ENCODE measurements at regions not wholly inside any gene's neighbourhood (a gene's known extent, or its start where the extent isn't known, plus 50 kb on each side); places are given as distances from the start of the nearest gene placed in this dataset.

GRCh38 chr6:19538096-19538495, 299.1 kb upstream of the ID4 start:
- no peak for FAIRE-seq
- in situ Hi-C loops (cut with MboI) (no loop called here), intact Hi-C loops (cut with micrococcal nuclease; ENCODE audit: unreplicated experiment) (no loop called here)
- no peak for DNase-seq (ENCODE audit: low read depth, low spot score)
- H3K36me3 ChIP-seq (ENCODE audit: control insufficient read depth in 2 of 2, insufficient read depth in 2 of 2, low read length in 1 of 2): no peaks in the 10 kb centered on the region
- no peak overlapping the region for H3K9ac ChIP-seq (ENCODE audit: control insufficient read depth, insufficient read depth, low read length)
- no peaks in the 10 kb centered on the region for H3K79me2 ChIP-seq (ENCODE audit: control insufficient read depth, insufficient read depth, low read length)
- no peaks in the 10 kb centered on the region for H4K20me1 ChIP-seq (ENCODE audit: control insufficient read depth, insufficient read depth)
- H3K9me3 ChIP-seq (replicated peaks; ENCODE audit: control insufficient read depth, insufficient read depth, low read length): no peaks in the 10 kb centered on the region
- no peak for ATAC-seq
- no peaks in the 10 kb centered on the region for H3K27me3 ChIP-seq (replicated peaks in 1 of 2; ENCODE audit: control insufficient read depth in 2 of 2, insufficient read depth in 2 of 2, low read length in 1 of 2)
- BruUV-seq (replicated peaks): no TSS peak
- 17% methylated on average over 12 of the region's 12 CpGs for WGBS (ENCODE audit: insufficient coverage, insufficient replicate concordance, low lambda C conversion rate, missing lambda C conversion rate)
- ChIA-PET RAD21 (ENCODE audit: unreplicated experiment) (no interaction called here), SMC1A (ENCODE audit: uncharacterized antibody, unreplicated experiment) (no interaction called here), POLR2A (no interaction called here), CTCF (interaction anchor here (1.6 kb wide), 1 partner anchor 11 kb away, joined by 5 read pairs; no protein-coding TSS in a partner anchor)
- no peak overlapping the region for H3K4me2 ChIP-seq (ENCODE audit: control insufficient read depth, insufficient read depth)
- H3K27ac ChIP-seq (ENCODE audit: control insufficient read depth, insufficient read depth): no peak overlapping the region
- no peaks in the 10 kb centered on the region for H3K4me1 ChIP-seq (ENCODE audit: control insufficient read depth, insufficient read depth, low read length)
- H2AFZ ChIP-seq (ENCODE audit: control insufficient read depth, low read depth, low read length): no peak overlapping the region
- H3K4me3 ChIP-seq: no peak overlapping the region
- TF ChIP-seq E2F8 (IDR thresholded peaks at IDR 0.05; ENCODE audit: low read depth, partially characterized antibody) (no peak), GATAD2B (conservative IDR thresholded peaks at IDR 0.05; ENCODE audit: low read depth) (no peak), CUX1 (IDR thresholded peaks at IDR 0.05; ENCODE audit: insufficient replicate concordance, low read depth, low read length) (no peak), KLF5 (IDR thresholded peaks at IDR 0.05; ENCODE audit: partially characterized antibody) (no peak), ZBTB11 (CRISPR knock-in tag; IDR thresholded peaks at IDR 0.05) (no peak), NKRF (conservative IDR thresholded peaks at IDR 0.05) (no peak), IKZF1 (conservative IDR thresholded peaks at IDR 0.05) (no peak), SUZ12 (IDR thresholded peaks at IDR 0.05; ENCODE audit: unreplicated experiment) (no peak), HDGF (IDR thresholded peaks at IDR 0.05) (no peak)

All from GM12878 (cell line).